Right renal cortex interstitium (tissue), 3 donors: ENCODE measurements at regions not wholly inside any gene's neighbourhood (a gene's known extent, or its start where the extent isn't known, plus 50 kb on each side); places are given as distances from the start of the nearest gene placed in this dataset.
"Not testable (repeated sequence)": the region's sequence is repeated elsewhere in the genome, so short reads cannot be mapped to it uniquely, and the experiment has no call there.

Experiments
- DNase-seq, 3 donors: peaks; one replicate each; pipeline ENCODE4 v3.0.0-alpha.2; 2013; ENCODE audit warnings: low read depth in 3 of 3, low spot score in 2 of 3

- DNase-seq, result no peak
These were observed 91.6 kb downstream of the FZD1 start for GRCh38 chr7:91355695-91356435.

GRCh38 chr7:91356915-91357314 is 92.7 kb downstream of the FZD1 start:
- DNase-seq, result no peak

- no peak for DNase-seq
These were observed 93.1 kb downstream of the FZD1 start for GRCh38 chr7:91357379-91357778.

GRCh38 chr7:91357901-91358300 is 93.7 kb downstream of the FZD1 start:
- no peak for DNase-seq

- DNase-seq, result no peak
These were observed 94.1 kb downstream of the FZD1 start for GRCh38 chr7:91358303-91358702.

GRCh38 chr7:91365097-91365496 is 100.9 kb downstream of the FZD1 start:
- not testable (repeated sequence) for DNase-seq

- no peak for DNase-seq
These were observed 101.9 kb downstream of the FZD1 start for GRCh38 chr7:91366091-91366490.

GRCh38 chr7:91367812-91368578 is 103.8 kb downstream of the FZD1 start:
- no peak for DNase-seq

GRCh38 chr7:91372323-91372722 is 108.1 kb downstream of the FZD1 start:
- DNase-seq, result no peak

GRCh38 chr7:91373111-91373800 is 109.0 kb downstream of the FZD1 start:
- no peak for DNase-seq

GRCh38 chr7:91374321-91374989 is 110.2 kb downstream of the FZD1 start:
- DNase-seq, result no peak

- DNase-seq, result no peak
These were observed 111.1 kb downstream of the FZD1 start for GRCh38 chr7:91375378-91375777.

GRCh38 chr7:91378131-91378530 is 113.9 kb downstream of the FZD1 start:
- no peak for DNase-seq

GRCh38 chr7:91379236-91379635 is 115.0 kb downstream of the FZD1 start:
- no peak for DNase-seq

- no peak for DNase-seq
These were observed 115.8 kb downstream of the FZD1 start for GRCh38 chr7:91379991-91380390.

- DNase-seq, result peak in 1 of 3 donors; percentile 37
These were observed 119.0 kb downstream of the FZD1 start for GRCh38 chr7:91383053-91383904.

GRCh38 chr7:91383905-91384274 is 119.7 kb downstream of the FZD1 start:
- no peak for DNase-seq

GRCh38 chr7:91394757-91395156 is 130.5 kb downstream of the FZD1 start:
- DNase-seq, result not testable (repeated sequence)

- DNase-seq, result not testable (repeated sequence)
These were observed 131.1 kb downstream of the FZD1 start for GRCh38 chr7:91395313-91395712.

GRCh38 chr7:91397096-91397495 is 132.9 kb downstream of the FZD1 start:
- DNase-seq, result no peak
